ENCODE measurements at regions not wholly inside any gene's neighbourhood (a gene's known extent, or its start where the extent isn't known, plus 50 kb on each side); places are given as distances from the start of the nearest gene placed in this dataset.

GRCh38 chr11:10993186-10993585 is 135.3 kb upstream of the ZBED5 start (continued):
- no peak for TF ChIP-seq CTCF (IDR thresholded peaks at IDR 0.05; ENCODE audit: control extremely low read depth in 1 of 3, insufficient read depth in 1 of 3, low read depth in 1 of 3, low read length in 3 of 3)

Data from H1 (cell line).